ENCODE measurements at regions not wholly inside any gene's neighbourhood (a gene's known extent, or its start where the extent isn't known, plus 50 kb on each side); places are given as distances from the start of the nearest gene placed in this dataset.

- no peak for TF ChIP-seq CTCF (IDR thresholded peaks at IDR 0.05)
- WGBS (ENCODE audit: insufficient coverage), result no CpG with 5 or more reads among the region's 3 CpGs
- intact Hi-C loops (cut with micrococcal nuclease), result no loop called here
- Histone ChIP-seq H3K27ac (ENCODE audit: low read length) (no peak overlapping the region), H3K4me1 (ENCODE audit: control insufficient read depth, insufficient read depth, low read length) (no peaks in the 10 kb centered on the region), H3K36me3 (ENCODE audit: control insufficient read depth, insufficient read depth, low read length) (no peaks in the 10 kb centered on the region), H3K27me3 (ENCODE audit: control insufficient read depth, insufficient read depth, low read length) (no peaks in the 10 kb centered on the region), H3K9me3 (ENCODE audit: control insufficient read depth, insufficient read depth, low read length) (no peaks in the 10 kb centered on the region), H3K4me3 (ENCODE audit: low read length) (no peak overlapping the region)
- Mint-ChIP-seq H3K36me3 (no peaks in the 10 kb centered on the region), H3K27me3 (ENCODE audit: low read depth in 2 of 2) (no peaks in the 10 kb centered on the region), H3K27ac (no peak overlapping the region), H3K4me3 (no peak overlapping the region), H3K9me3 (peaks cover 0 to 2% of the 10 kb centered on the region in 2 donors), H3K4me1 (no peaks in the 10 kb centered on the region)
- ATAC-seq (no peak), DNase-seq (no peak)
Observed at GRCh38 chr3:28922376-28922775, 358.5 kb upstream of the RBMS3 start.

GRCh38 chr3:28923994-28924393 lies 356.9 kb upstream of the RBMS3 start:
- Histone ChIP-seq H3K36me3 (ENCODE audit: control insufficient read depth, insufficient read depth, low read length) (no peaks in the 10 kb centered on the region), H3K4me1 (ENCODE audit: control insufficient read depth, insufficient read depth, low read length) (no peaks in the 10 kb centered on the region), H3K27ac (ENCODE audit: low read length) (no peak overlapping the region), H3K27me3 (ENCODE audit: control insufficient read depth, insufficient read depth, low read length) (no peaks in the 10 kb centered on the region), H3K9me3 (ENCODE audit: control insufficient read depth, insufficient read depth, low read length) (no peaks in the 10 kb centered on the region), H3K4me3 (ENCODE audit: low read length) (no peak overlapping the region)
- Mint-ChIP-seq H3K4me3 (no peak overlapping the region), H3K27me3 (ENCODE audit: low read depth in 2 of 2) (no peaks in the 10 kb centered on the region), H3K9me3 (peaks cover 0 to 2% of the 10 kb centered on the region in 2 donors), H3K4me1 (no peaks in the 10 kb centered on the region), H3K27ac (no peak overlapping the region), H3K36me3 (no peaks in the 10 kb centered on the region)
- no peak for DNase-seq
- TF ChIP-seq CTCF (IDR thresholded peaks at IDR 0.05), result no peak
- 86% methylated on average over 1 of the region's 2 CpGs for WGBS (ENCODE audit: insufficient coverage)
- intact Hi-C loops (cut with micrococcal nuclease), result no loop called here
- ATAC-seq, result no peak

GRCh38 chr3:28924744-28925360 lies 356.0 kb upstream of the RBMS3 start:
- no peak overlapping the region for H3K27ac ChIP-seq (ENCODE audit: low read length)
- H3K9me3 ChIP-seq (ENCODE audit: control insufficient read depth, insufficient read depth, low read length), result no peaks in the 10 kb centered on the region
- H3K4me1 ChIP-seq (ENCODE audit: control insufficient read depth, insufficient read depth, low read length), result no peaks in the 10 kb centered on the region
- no peak overlapping the region for H3K4me3 ChIP-seq (ENCODE audit: low read length)
- DNase-seq (no peak), ATAC-seq (no peak)
- H3K9me3 Mint-ChIP-seq, result peaks cover 0 to 2% of the 10 kb centered on the region in 2 donors
- no peak overlapping the region for H3K27ac Mint-ChIP-seq
- intact Hi-C loops (cut with micrococcal nuclease), result no loop called here
- no peaks in the 10 kb centered on the region for H3K27me3 Mint-ChIP-seq (ENCODE audit: low read depth in 2 of 2)
- no peaks in the 10 kb centered on the region for H3K36me3 Mint-ChIP-seq
- no CpG with 5 or more reads among the region's 1 CpG for WGBS (ENCODE audit: insufficient coverage)
- no peak overlapping the region for H3K4me3 Mint-ChIP-seq
- no peaks in the 10 kb centered on the region for H3K36me3 ChIP-seq (ENCODE audit: control insufficient read depth, insufficient read depth, low read length)
- H3K4me1 Mint-ChIP-seq, result no peaks in the 10 kb centered on the region
- no peaks in the 10 kb centered on the region for H3K27me3 ChIP-seq (ENCODE audit: control insufficient read depth, insufficient read depth, low read length)
- no peak for TF ChIP-seq CTCF (IDR thresholded peaks at IDR 0.05)

- intact Hi-C loops (cut with micrococcal nuclease), result no loop called here
- WGBS (ENCODE audit: insufficient coverage), result 94% methylated on average over 2 of the region's 4 CpGs
- H3K9me3 Mint-ChIP-seq, result peaks cover 4 to 6% of the 10 kb centered on the region in 2 donors
- H3K27ac Mint-ChIP-seq, result no peak overlapping the region
- ATAC-seq, result no peak
- no peaks in the 10 kb centered on the region for H3K27me3 ChIP-seq (ENCODE audit: control insufficient read depth, insufficient read depth, low read length)
- no peaks in the 10 kb centered on the region for H3K4me1 ChIP-seq (ENCODE audit: control insufficient read depth, insufficient read depth, low read length)
- no peak overlapping the region for H3K27ac ChIP-seq (ENCODE audit: low read length)
- no peak for DNase-seq
- H3K4me3 ChIP-seq (ENCODE audit: low read length), result no peak overlapping the region
- no peak overlapping the region for H3K4me3 Mint-ChIP-seq
- no peaks in the 10 kb centered on the region for H3K36me3 Mint-ChIP-seq
- no peak for TF ChIP-seq CTCF (IDR thresholded peaks at IDR 0.05)
- no peaks in the 10 kb centered on the region for H3K4me1 Mint-ChIP-seq
- H3K36me3 ChIP-seq (ENCODE audit: control insufficient read depth, insufficient read depth, low read length), result no peaks in the 10 kb centered on the region
- no peaks in the 10 kb centered on the region for H3K9me3 ChIP-seq (ENCODE audit: control insufficient read depth, insufficient read depth, low read length)
- H3K27me3 Mint-ChIP-seq (ENCODE audit: low read depth in 2 of 2), result no peaks in the 10 kb centered on the region
Observed at GRCh38 chr3:28933337-28933736, 347.5 kb upstream of the RBMS3 start.
